ENCODE measurements at regions not wholly inside any gene's neighbourhood (a gene's known extent, or its start where the extent isn't known, plus 50 kb on each side); places are given as distances from the start of the nearest gene placed in this dataset.

GRCh38 chr9:107813287-107813686 is 323.7 kb upstream of the KLF4 start:
- WGBS, 2 experiments (ENCODE audit: extremely low coverage in 2 of 2, insufficient read length in 1 of 2): no CpG with 5 or more reads among the region's 6 CpGs
- no peak overlapping the region for H3K23ac ChIP-seq (ENCODE audit: low read depth, low read length)
- peaks cover 5% of the 10 kb centered on the region for H3K4me1 ChIP-seq (ENCODE audit: control insufficient read depth, insufficient read depth, low read length)
- H3K36me3 ChIP-seq (ENCODE audit: control insufficient read depth, insufficient read depth, low read length): no peaks in the 10 kb centered on the region
- no peak overlapping the region for H3K4ac ChIP-seq (ENCODE audit: low read depth, low read length)
- H3K4me2 ChIP-seq (ENCODE audit: low read depth, low read length): no peak overlapping the region
- no peaks in the 10 kb centered on the region for H3K27me3 ChIP-seq (ENCODE audit: control insufficient read depth, insufficient read depth, low read length)
- dilution Hi-C loops (cut with HindIII; ENCODE audit: low sequenced_read_pairs, unreplicated experiment): no loop called here
- no peak overlapping the region for H2BK5ac ChIP-seq (ENCODE audit: low read depth, low read length, poor library complexity, severe bottlenecking)
- H2BK15ac ChIP-seq (ENCODE audit: low read depth, low read length): no peak overlapping the region
- H4K91ac ChIP-seq (ENCODE audit: insufficient read depth, low read depth, low read length): no peak overlapping the region
- H3K27ac ChIP-seq (ENCODE audit: insufficient read depth, low read length): no peak overlapping the region
- CTCF ChIA-PET: interaction anchor here (0.6 kb wide), 1 partner anchor 52 kb away, joined by 3 read pairs; no protein-coding TSS in a partner anchor
- no peak overlapping the region for H2AFZ ChIP-seq (replicated peaks; ENCODE audit: low read length, poor library complexity)
- H3K4me3 ChIP-seq (ENCODE audit: insufficient read depth, low read depth, low read length): no peak overlapping the region
- no peak overlapping the region for H3K14ac ChIP-seq (replicated peaks; ENCODE audit: low read depth, low read length)
- ATAC-seq (ENCODE audit: low read depth) (no peak), DNase-seq (no peak)
- H3K9me1 ChIP-seq (ENCODE audit: insufficient read depth, low read length): peaks cover 8% of the 10 kb centered on the region; the same call in 1 of the 2 replicates
- no TSS peak for BruUV-seq (replicated peaks)
- H3K79me1 ChIP-seq (ENCODE audit: low read depth in 1 of 2, low read length in 2 of 2): no peaks in the 10 kb centered on the region
- POLR2A ChIA-PET (ENCODE audit: unreplicated experiment): no interaction called here
- intact Hi-C loops (cut with micrococcal nuclease): no loop called here
- no peak overlapping the region for H3K9ac ChIP-seq (ENCODE audit: low read depth, low read length)
- H3K9me3 ChIP-seq (ENCODE audit: control insufficient read depth, insufficient read depth, low read length): no peaks in the 10 kb centered on the region
- H4K5ac ChIP-seq (ENCODE audit: low read depth, low read length): no peak overlapping the region
- H3K18ac ChIP-seq (ENCODE audit: low read depth, low read length): no peak overlapping the region
- H4K20me1 ChIP-seq (ENCODE audit: insufficient read depth, low read length): no peaks in the 10 kb centered on the region
- TF ChIP-seq RCOR1 (IDR thresholded peaks at IDR 0.05; ENCODE audit: insufficient replicate concordance, low read length) (no peak), MAFK (IDR thresholded peaks at IDR 0.05; ENCODE audit: low read depth, low read length) (no peak), NFE2L2 (IDR thresholded peaks at IDR 0.05; ENCODE audit: low read depth, low read length) (no peak), SMC3 (IDR thresholded peaks at IDR 0.05; ENCODE audit: low read depth, low read length) (no peak), CTCF (conservative IDR thresholded peaks at IDR 0.05; ENCODE audit: low read depth, low read length) (no peak), MAZ (IDR thresholded peaks at IDR 0.05; ENCODE audit: borderline replicate concordance, low read depth, low read length) (no peak), ELK1 (IDR thresholded peaks at IDR 0.05; ENCODE audit: borderline replicate concordance, low read depth, low read length) (no peak), RFX5 (IDR thresholded peaks at IDR 0.05; ENCODE audit: low read depth, low read length) (no peak), BHLHE40 (IDR thresholded peaks at IDR 0.05; ENCODE audit: low read depth, low read length) (no peak), CHD1 (IDR thresholded peaks at IDR 0.05; ENCODE audit: low read depth, low read length) (no peak), POLR2A (IDR thresholded peaks at IDR 0.05; ENCODE audit: low read depth, low read length) (no peak), CEBPB (IDR thresholded peaks at IDR 0.05; ENCODE audit: low read depth, low read length) (no peak), FOS (IDR thresholded peaks at IDR 0.05; ENCODE audit: low read depth, low read length) (no peak), USF2 (IDR thresholded peaks at IDR 0.05; ENCODE audit: low read depth, low read length) (no peak), MXI1 (IDR thresholded peaks at IDR 0.05; ENCODE audit: borderline replicate concordance, low read depth, low read length) (no peak), RAD21 (IDR thresholded peaks at IDR 0.05; ENCODE audit: low read length) (no peak)
- H3K56ac ChIP-seq (ENCODE audit: extremely low read depth, insufficient read depth, low read length): no peak overlapping the region
- in situ Hi-C loops (cut with MboI; ENCODE audit: low sequenced_read_pairs): no loop called here
- no peak overlapping the region for H2BK20ac ChIP-seq (ENCODE audit: low read depth, low read length)
- no peak overlapping the region for H2BK120ac ChIP-seq (ENCODE audit: low read depth, low read length)
- no peak overlapping the region for H2AK5ac ChIP-seq (ENCODE audit: low read depth, low read length)
- H2AK9ac ChIP-seq (replicated peaks; ENCODE audit: low read depth, low read length, poor library complexity): no peak overlapping the region
- no peak overlapping the region for H4K8ac ChIP-seq (ENCODE audit: low read depth in 2 of 2, low read length in 2 of 2)
